ENCODE measurements at regions not wholly inside any gene's neighbourhood (a gene's known extent, or its start where the extent isn't known, plus 50 kb on each side); places are given as distances from the start of the nearest gene placed in this dataset.

GRCh38 chr20:54389596-54390280 lies 85.7 kb upstream of the DOK5 start:
- Histone ChIP-seq H3K4me1 (ENCODE audit: control insufficient read depth in 1 of 2, insufficient read depth in 2 of 2, low read depth in 1 of 2, low read length in 1 of 2) (no peaks in the 10 kb centered on the region), H3K9me3 (no peaks in the 10 kb centered on the region), H3K27ac (ENCODE audit: low read depth in 2 of 2, low read length in 1 of 2) (no peak overlapping the region), H3K4me3 (ENCODE audit: low read depth in 2 of 2, low read length in 1 of 2) (no peak overlapping the region), H4K20me1 (ENCODE audit: insufficient read depth) (no peaks in the 10 kb centered on the region), H3K9ac (no peak overlapping the region), H3K9me2 (no peaks in the 10 kb centered on the region), H3K79me2 (ENCODE audit: insufficient read depth) (no peaks in the 10 kb centered on the region), H3F3A (replicated peaks; ENCODE audit: insufficient read depth) (no peaks in the 10 kb centered on the region), H3K36me3 (replicated peaks in 1 of 2; ENCODE audit: control insufficient read depth in 1 of 2, insufficient read depth in 2 of 2, low read length in 1 of 2) (no peaks in the 10 kb centered on the region), H3K4me2 (no peak overlapping the region), H3K27me3 (ENCODE audit: insufficient read depth) (peaks cover 30% of the 10 kb centered on the region; the same call in 1 of the 2 replicates), H2AFZ (ENCODE audit: low read depth) (no peak overlapping the region)
- ChIA-PET CTCF (interaction anchor here (0.6 kb wide), 1 partner anchor 102 kb away, joined by 3 read pairs; no protein-coding TSS in a partner anchor), POLR2A (no interaction called here)
- 14% methylated on average over 9 of the region's 9 CpGs for WGBS (ENCODE audit: low lambda C conversion rate)
- TF ChIP-seq FOXJ3 (CRISPR knock-in tag; IDR thresholded peaks at IDR 0.05) (no peak), MXI1 (IDR thresholded peaks at IDR 0.05; ENCODE audit: low read depth, low read length) (no peak), EZH2phosphoT487 (IDR thresholded peaks at IDR 0.05; ENCODE audit: borderline replicate concordance, low read depth) (no peak), FOXM1 (IDR thresholded peaks at IDR 0.05; ENCODE audit: low read depth) (no peak), POLR2AphosphoS5 (IDR thresholded peaks at IDR 0.05; ENCODE audit: low read depth, low read length) (no peak), RFX5 (IDR thresholded peaks at IDR 0.05; ENCODE audit: low read length) (no peak), GATA2 (CRISPR knock-in tag; IDR thresholded peaks at IDR 0.05) (no peak), YY1 (IDR thresholded peaks at IDR 0.05; ENCODE audit: low read depth) (no peak), USF1 (IDR thresholded peaks at IDR 0.05; ENCODE audit: borderline replicate concordance, low read depth) (no peak)
- TF ChIP-seq, protein P1, sequence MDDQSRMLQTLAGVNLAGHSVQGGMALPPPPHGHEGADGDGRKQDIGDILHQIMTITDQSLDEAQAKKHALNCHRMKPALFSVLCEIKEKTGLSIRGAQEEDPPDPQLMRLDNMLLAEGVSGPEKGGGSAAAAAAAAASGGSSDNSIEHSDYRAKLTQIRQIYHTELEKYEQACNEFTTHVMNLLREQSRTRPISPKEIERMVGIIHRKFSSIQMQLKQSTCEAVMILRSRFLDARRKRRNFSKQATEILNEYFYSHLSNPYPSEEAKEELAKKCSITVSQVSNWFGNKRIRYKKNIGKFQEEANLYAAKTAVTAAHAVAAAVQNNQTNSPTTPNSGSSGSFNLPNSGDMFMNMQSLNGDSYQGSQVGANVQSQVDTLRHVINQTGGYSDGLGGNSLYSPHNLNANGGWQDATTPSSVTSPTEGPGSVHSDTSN (IDR thresholded peaks at IDR 0.05) = no peak
- no peak for DNase-seq

GRCh38 chr20:54397292-54398140 lies 77.9 kb upstream of the DOK5 start:
- Histone ChIP-seq H3K27me3 (ENCODE audit: insufficient read depth) (no peaks in the 10 kb centered on the region; the same call in 1 of the 2 replicates), H3K4me3 (ENCODE audit: low read depth in 2 of 2, low read length in 1 of 2) (no peak overlapping the region), H4K20me1 (ENCODE audit: insufficient read depth) (no peaks in the 10 kb centered on the region), H3K4me2 (no peak overlapping the region), H3K79me2 (ENCODE audit: insufficient read depth) (no peaks in the 10 kb centered on the region), H3F3A (replicated peaks; ENCODE audit: insufficient read depth) (no peaks in the 10 kb centered on the region), H3K9ac (no peak overlapping the region), H3K9me3 (no peaks in the 10 kb centered on the region), H3K9me2 (0 out of 2 replicates have a peak, but pooled peaks cover 3% of the 10 kb centered on the region), H3K27ac (ENCODE audit: low read depth in 2 of 2, low read length in 1 of 2) (no peak overlapping the region), H3K4me1 (ENCODE audit: control insufficient read depth in 1 of 2, insufficient read depth in 2 of 2, low read depth in 1 of 2, low read length in 1 of 2) (no peaks in the 10 kb centered on the region), H3K36me3 (replicated peaks in 1 of 2; ENCODE audit: control insufficient read depth in 1 of 2, insufficient read depth in 2 of 2, low read length in 1 of 2) (no peaks in the 10 kb centered on the region), H2AFZ (ENCODE audit: low read depth) (no peak overlapping the region)
- no peak for DNase-seq
- ChIA-PET POLR2A (no interaction called here), CTCF (interaction anchor here (1.2 to 1.5 kb wide), 2 partner anchors 10 to 298 kb away, joined by 3 read pairs; no protein-coding TSS in a partner anchor)
- WGBS (ENCODE audit: low lambda C conversion rate) = 14% methylated on average over 3 of the region's 3 CpGs
- TF ChIP-seq TAF1 (IDR thresholded peaks at IDR 0.05; ENCODE audit: borderline replicate concordance, low read depth, low read length) = no peak
- TF ChIP-seq, protein P2, sequence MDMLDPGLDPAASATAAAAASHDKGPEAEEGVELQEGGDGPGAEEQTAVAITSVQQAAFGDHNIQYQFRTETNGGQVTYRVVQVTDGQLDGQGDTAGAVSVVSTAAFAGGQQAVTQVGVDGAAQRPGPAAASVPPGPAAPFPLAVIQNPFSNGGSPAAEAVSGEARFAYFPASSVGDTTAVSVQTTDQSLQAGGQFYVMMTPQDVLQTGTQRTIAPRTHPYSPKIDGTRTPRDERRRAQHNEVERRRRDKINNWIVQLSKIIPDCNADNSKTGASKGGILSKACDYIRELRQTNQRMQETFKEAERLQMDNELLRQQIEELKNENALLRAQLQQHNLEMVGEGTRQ (IDR thresholded peaks at IDR 0.05; ENCODE audit: borderline replicate concordance, low read depth, low read length) = no peak
- TF ChIP-seq TEAD4 (IDR thresholded peaks at IDR 0.05; ENCODE audit: borderline replicate concordance, insufficient read depth) = no peak
- no peak for TF ChIP-seq SIN3A (IDR thresholded peaks at IDR 0.05; ENCODE audit: borderline replicate concordance, low read depth, low read length)
- TF ChIP-seq NRF1 (IDR thresholded peaks at IDR 0.05; ENCODE audit: low read depth, low read length) = no peak
- TF ChIP-seq YY1 (IDR thresholded peaks at IDR 0.05; ENCODE audit: low read depth) = no peak
- TF ChIP-seq, protein P3, sequence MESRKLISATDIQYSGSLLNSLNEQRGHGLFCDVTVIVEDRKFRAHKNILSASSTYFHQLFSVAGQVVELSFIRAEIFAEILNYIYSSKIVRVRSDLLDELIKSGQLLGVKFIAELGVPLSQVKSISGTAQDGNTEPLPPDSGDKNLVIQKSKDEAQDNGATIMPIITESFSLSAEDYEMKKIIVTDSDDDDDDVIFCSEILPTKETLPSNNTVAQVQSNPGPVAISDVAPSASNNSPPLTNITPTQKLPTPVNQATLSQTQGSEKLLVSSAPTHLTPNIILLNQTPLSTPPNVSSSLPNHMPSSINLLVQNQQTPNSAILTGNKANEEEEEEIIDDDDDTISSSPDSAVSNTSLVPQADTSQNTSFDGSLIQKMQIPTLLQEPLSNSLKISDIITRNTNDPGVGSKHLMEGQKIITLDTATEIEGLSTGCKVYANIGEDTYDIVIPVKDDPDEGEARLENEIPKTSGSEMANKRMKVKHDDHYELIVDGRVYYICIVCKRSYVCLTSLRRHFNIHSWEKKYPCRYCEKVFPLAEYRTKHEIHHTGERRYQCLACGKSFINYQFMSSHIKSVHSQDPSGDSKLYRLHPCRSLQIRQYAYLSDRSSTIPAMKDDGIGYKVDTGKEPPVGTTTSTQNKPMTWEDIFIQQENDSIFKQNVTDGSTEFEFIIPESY (IDR thresholded peaks at IDR 0.05; ENCODE audit: borderline replicate concordance, low read depth) = no peak
- no peak for TF ChIP-seq GABPA (IDR thresholded peaks at IDR 0.05; ENCODE audit: low read depth)
- no peak for TF ChIP-seq RFX5 (IDR thresholded peaks at IDR 0.05; ENCODE audit: low read length)
- no peak for TF ChIP-seq USF1 (IDR thresholded peaks at IDR 0.05; ENCODE audit: borderline replicate concordance, low read depth)
- no peak for TF ChIP-seq RXRA (IDR thresholded peaks at IDR 0.05; ENCODE audit: borderline replicate concordance, low read depth)
- no peak for TF ChIP-seq ELF1 (IDR thresholded peaks at IDR 0.05)
- no peak for TF ChIP-seq CHD2 (IDR thresholded peaks at IDR 0.05; ENCODE audit: low read length, partially characterized antibody)

Measured in SK-N-SH (cell line).